ENCODE measurements at regions not wholly inside any gene's neighbourhood (a gene's known extent, or its start where the extent isn't known, plus 50 kb on each side); places are given as distances from the start of the nearest gene placed in this dataset.
"Not testable (repeated sequence)": the region's sequence is repeated elsewhere in the genome, so short reads cannot be mapped to it uniquely, and the experiment has no call there.

DNA sequence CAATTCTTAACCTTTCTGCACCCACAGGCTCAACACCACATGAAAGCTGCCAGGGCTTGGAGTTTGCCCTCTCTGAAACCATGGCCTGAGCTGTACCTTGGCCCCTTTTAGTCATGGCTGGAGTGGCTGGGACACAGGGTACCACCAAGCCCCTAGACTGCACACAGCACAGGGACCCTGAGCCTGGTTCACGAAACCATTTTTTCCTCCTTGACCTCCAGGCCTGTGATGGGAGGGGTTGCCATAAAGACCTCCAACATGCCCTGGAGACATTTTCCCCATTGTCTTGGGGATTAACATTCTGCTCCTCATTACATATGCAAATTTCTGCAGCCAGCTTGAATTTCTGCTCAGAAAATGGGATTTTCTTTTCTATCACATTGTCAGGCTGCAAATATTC is 113.4 kb downstream of the XPNPEP1 start:
- H3K4me3 ChIP-seq; H3K9me3 ChIP-seq; H3K4me1 ChIP-seq; DNase-seq; H3K36me3 ChIP-seq; H3K27me3 ChIP-seq; intact Hi-C loops (cut with DNase I); H3K27ac ChIP-seq: not testable (repeated sequence)
- 96% methylated on average over 1 of the region's 1 CpG for WGBS, 2 donors

DNA sequence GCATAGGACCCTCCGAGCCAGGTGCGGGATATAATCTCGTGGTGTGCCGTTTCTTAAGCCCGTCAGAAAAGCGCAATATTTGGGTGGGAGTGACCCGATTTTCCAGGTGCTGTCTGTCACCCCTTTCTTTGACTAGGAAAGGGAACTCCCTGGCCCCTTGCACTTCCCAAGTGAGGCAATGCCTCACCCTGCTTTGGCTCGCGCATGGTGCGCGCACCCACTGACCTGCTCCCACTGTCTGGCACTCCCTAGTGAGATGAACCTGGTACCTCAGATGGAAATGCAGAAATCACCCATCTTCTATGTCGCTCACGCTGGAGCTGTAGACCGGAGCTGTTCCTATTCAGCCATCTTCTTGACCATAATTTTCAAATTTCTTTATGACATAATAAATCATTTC is 122.1 kb downstream of the XPNPEP1 start:
- H3K9me3 ChIP-seq; H3K4me1 ChIP-seq; H3K36me3 ChIP-seq; intact Hi-C loops (cut with DNase I); H3K27me3 ChIP-seq; H3K4me3 ChIP-seq; H3K27ac ChIP-seq; DNase-seq: not testable (repeated sequence)
- WGBS, 2 donors = 90 to 93% methylated on average over 14 of the region's 14 CpGs

DNA sequence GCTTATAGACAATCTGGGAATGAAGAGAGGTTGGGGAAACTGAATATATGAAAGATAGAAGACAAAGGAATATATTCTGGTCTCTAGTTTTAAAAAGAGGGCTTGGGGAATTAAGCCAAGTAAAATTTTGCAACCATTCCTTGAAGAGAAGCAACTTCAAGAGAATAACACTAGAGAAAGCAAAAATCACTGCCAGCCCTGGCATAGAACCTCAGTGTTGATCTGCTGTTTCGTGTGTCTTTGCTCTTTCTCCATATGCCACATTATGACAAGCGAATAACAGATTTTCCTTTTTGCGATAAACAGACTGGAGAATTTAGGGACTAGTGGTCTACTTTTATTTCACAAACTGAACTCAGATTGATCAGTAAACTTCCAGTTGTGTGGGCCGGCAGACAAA is 132.7 kb downstream of the XPNPEP1 start:
- TF ChIP-seq POLR2AphosphoS5 (IDR thresholded peaks at IDR 0.05) = no peak
- TF ChIP-seq, protein P1, sequence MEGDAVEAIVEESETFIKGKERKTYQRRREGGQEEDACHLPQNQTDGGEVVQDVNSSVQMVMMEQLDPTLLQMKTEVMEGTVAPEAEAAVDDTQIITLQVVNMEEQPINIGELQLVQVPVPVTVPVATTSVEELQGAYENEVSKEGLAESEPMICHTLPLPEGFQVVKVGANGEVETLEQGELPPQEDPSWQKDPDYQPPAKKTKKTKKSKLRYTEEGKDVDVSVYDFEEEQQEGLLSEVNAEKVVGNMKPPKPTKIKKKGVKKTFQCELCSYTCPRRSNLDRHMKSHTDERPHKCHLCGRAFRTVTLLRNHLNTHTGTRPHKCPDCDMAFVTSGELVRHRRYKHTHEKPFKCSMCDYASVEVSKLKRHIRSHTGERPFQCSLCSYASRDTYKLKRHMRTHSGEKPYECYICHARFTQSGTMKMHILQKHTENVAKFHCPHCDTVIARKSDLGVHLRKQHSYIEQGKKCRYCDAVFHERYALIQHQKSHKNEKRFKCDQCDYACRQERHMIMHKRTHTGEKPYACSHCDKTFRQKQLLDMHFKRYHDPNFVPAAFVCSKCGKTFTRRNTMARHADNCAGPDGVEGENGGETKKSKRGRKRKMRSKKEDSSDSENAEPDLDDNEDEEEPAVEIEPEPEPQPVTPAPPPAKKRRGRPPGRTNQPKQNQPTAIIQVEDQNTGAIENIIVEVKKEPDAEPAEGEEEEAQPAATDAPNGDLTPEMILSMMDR (IDR thresholded peaks at IDR 0.05) = no peak
- no peak for TF ChIP-seq POLR2A (IDR thresholded peaks at IDR 0.05)
- no peak for TF ChIP-seq EP300 (IDR thresholded peaks at IDR 0.05)

DNA sequence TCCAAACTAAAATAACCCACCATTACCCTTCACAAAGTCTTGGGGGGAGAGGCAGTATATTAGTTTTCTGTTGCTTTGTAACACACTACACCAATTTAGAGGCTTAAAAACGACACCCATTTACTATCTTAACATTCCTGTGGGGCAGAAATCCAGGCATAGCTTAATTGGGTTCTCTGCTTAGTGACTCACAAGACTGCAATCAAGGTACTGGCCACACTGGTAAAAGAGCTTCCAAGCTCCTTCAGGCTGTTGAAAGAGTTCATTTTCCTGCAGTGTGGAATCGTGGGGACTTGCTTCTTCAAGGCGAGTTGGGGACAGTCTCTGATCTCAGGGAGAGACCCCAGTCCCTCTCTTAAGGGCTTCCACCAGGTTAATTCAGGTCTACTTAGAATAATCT is 139.1 kb downstream of the XPNPEP1 start:
- no peak for TF ChIP-seq POLR2AphosphoS5 (IDR thresholded peaks at IDR 0.05)
- TF ChIP-seq POLR2A (IDR thresholded peaks at IDR 0.05) = no peak
- TF ChIP-seq, protein P1 (IDR thresholded peaks at IDR 0.05) = no peak
- TF ChIP-seq EP300 (IDR thresholded peaks at IDR 0.05) = no peak
- no peaks in the 10 kb centered on the region for H3K4me1 ChIP-seq
- no peaks in the 10 kb centered on the region for H3K27me3 ChIP-seq
- no peak overlapping the region for H3K4me3 ChIP-seq
- H3K27ac ChIP-seq = no peak overlapping the region
- intact Hi-C loops (cut with DNase I) = no loop called here
- H3K9me3 ChIP-seq = no peaks in the 10 kb centered on the region
- 61 to 76% methylated on average over 3 of the region's 3 CpGs for WGBS, 2 donors
- H3K36me3 ChIP-seq = no peaks in the 10 kb centered on the region
- no peak for DNase-seq

More for the DNA sequence above, 132.7 kb downstream of the XPNPEP1 start:
- intact Hi-C loops (cut with DNase I) = no loop called here
- Histone ChIP-seq H3K36me3 (no peaks in the 10 kb centered on the region), H3K27ac (no peak overlapping the region), H3K27me3 (no peaks in the 10 kb centered on the region), H3K9me3 (no peaks in the 10 kb centered on the region), H3K4me1 (no peaks in the 10 kb centered on the region), H3K4me3 (no peak overlapping the region)
- WGBS, 2 donors = 85 to 87% methylated on average over 4 of the region's 4 CpGs
- no peak for DNase-seq

DNA sequence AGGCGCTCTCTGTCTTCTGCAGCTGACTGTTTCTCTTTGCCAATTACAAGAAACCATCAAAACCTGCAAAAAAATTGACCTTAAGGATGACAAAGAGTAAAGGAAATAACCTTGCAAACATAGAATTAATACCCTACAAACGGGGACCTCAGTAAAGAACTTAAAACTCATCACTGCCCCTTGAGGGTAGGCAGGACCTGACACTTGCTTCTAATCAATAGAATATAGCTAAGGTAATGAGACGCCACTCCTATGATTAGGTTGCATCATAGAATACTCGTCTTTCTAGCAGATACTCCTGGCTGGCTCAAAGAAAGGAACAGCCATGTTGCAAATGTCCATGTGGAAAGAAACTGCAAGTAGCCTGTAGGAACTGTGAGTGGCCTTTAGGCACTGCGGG is 140.0 kb downstream of the XPNPEP1 start:
- Histone ChIP-seq H3K36me3 (no peaks in the 10 kb centered on the region), H3K27ac (no peak overlapping the region), H3K4me1 (no peaks in the 10 kb centered on the region), H3K27me3 (no peaks in the 10 kb centered on the region), H3K4me3 (no peak overlapping the region), H3K9me3 (no peaks in the 10 kb centered on the region)
- no peak for TF ChIP-seq POLR2A (IDR thresholded peaks at IDR 0.05)
- TF ChIP-seq EP300 (IDR thresholded peaks at IDR 0.05) = no peak
- TF ChIP-seq, protein P1 (IDR thresholded peaks at IDR 0.05) = no peak
- no peak for TF ChIP-seq POLR2AphosphoS5 (IDR thresholded peaks at IDR 0.05)
- no peak for DNase-seq
- 83 to 85% methylated on average over 5 of the region's 5 CpGs for WGBS, 2 donors
- intact Hi-C loops (cut with DNase I) = no loop called here

DNA sequence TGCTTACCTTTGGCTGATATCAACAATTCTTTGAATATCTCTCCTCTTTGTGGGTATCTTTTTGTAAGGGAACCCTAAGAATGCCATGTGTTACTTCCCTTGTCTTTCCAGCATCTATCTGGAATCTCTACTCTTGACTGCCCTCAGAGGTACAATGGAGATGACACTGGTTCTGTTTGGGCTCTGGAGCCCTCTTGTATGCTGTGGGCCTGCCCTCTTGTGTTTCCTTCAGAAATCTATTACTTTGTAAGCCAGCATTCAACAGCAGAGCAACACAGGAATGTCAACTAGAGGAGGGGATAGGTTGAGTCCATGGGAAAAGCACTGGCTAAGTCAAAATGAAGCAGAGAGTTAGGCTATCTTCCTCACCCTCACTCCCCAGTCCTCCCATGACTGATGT is 142.3 kb downstream of the XPNPEP1 start:
- no peaks in the 10 kb centered on the region for H3K4me1 ChIP-seq
- no peak overlapping the region for H3K4me3 ChIP-seq
- intact Hi-C loops (cut with DNase I) = no loop called here
- no peaks in the 10 kb centered on the region for H3K27me3 ChIP-seq
- no peak for DNase-seq
- H3K9me3 ChIP-seq = no peaks in the 10 kb centered on the region
- no peaks in the 10 kb centered on the region for H3K36me3 ChIP-seq
- TF ChIP-seq EP300 (IDR thresholded peaks at IDR 0.05) (no peak), POLR2A (IDR thresholded peaks at IDR 0.05) (no peak)
- no peak overlapping the region for H3K27ac ChIP-seq
